Glomerular visceral epithelial cell (primary cell): ENCODE measurements at regions not wholly inside any gene's neighbourhood (a gene's known extent, or its start where the extent isn't known, plus 50 kb on each side); places are given as distances from the start of the nearest gene placed in this dataset.
"Not testable (repeated sequence)": the region's sequence is repeated elsewhere in the genome, so short reads cannot be mapped to it uniquely, and the experiment has no call there.

Source experiments
- DNase-seq: peaks from one replicate; pipeline ENCODE4 v3.0.0-alpha.2; 2016; ENCODE audit errors: extremely low spot score

GRCh38 chr9:90979639-90980038 is 178.0 kb downstream of the SYK start:
- no peak for DNase-seq

GRCh38 chr9:90981726-90982125 is 180.1 kb downstream of the SYK start:
- no peak for DNase-seq

GRCh38 chr9:90983394-90983793 is 181.8 kb downstream of the SYK start:
- no peak for DNase-seq

GRCh38 chr9:90985631-90986030 is 184.0 kb downstream of the SYK start:
- peak; percentile 54 for DNase-seq

GRCh38 chr9:90986161-90986560 is 184.5 kb downstream of the SYK start:
- peak; percentile 42 for DNase-seq

GRCh38 chr9:90987566-90987965 is 185.9 kb downstream of the SYK start:
- no peak for DNase-seq

GRCh38 chr9:90988318-90988717 is 186.7 kb downstream of the SYK start:
- no peak for DNase-seq

GRCh38 chr9:90991953-90992352 is 190.3 kb downstream of the SYK start:
- no peak for DNase-seq

- no peak for DNase-seq
Observed at GRCh38 chr9:90995516-90995915, 193.9 kb downstream of the SYK start.

- DNase-seq: no peak
Observed at GRCh38 chr9:90996154-90997065, 194.8 kb downstream of the SYK start.

- no peak for DNase-seq
Observed at GRCh38 chr9:90998573-90998972, 197.0 kb downstream of the SYK start.

- DNase-seq: no peak
Observed at GRCh38 chr9:90999425-91000397, 198.1 kb downstream of the SYK start.

- DNase-seq: peak; percentile 90
Observed at GRCh38 chr9:91001146-91001611, 199.6 kb downstream of the SYK start.

- DNase-seq: no peak
Observed at GRCh38 chr9:91004484-91004883, 202.9 kb downstream of the SYK start.

- no peak for DNase-seq
Observed at GRCh38 chr9:91004992-91005391, 203.4 kb downstream of the SYK start.

GRCh38 chr9:91006046-91006445 is 204.4 kb downstream of the SYK start:
- no peak for DNase-seq

GRCh38 chr9:91008568-91008967 is 206.9 kb downstream of the SYK start:
- no peak for DNase-seq

GRCh38 chr9:91011891-91012290 is 210.3 kb downstream of the SYK start:
- no peak for DNase-seq

GRCh38 chr9:91012933-91013841 is 211.6 kb downstream of the SYK start:
- DNase-seq: no peak

- DNase-seq: no peak
Observed at GRCh38 chr9:91017245-91017644, 215.6 kb downstream of the SYK start.

GRCh38 chr9:91019871-91020270 is 218.3 kb downstream of the SYK start:
- DNase-seq: not testable (repeated sequence)
